ENCODE measurements at regions not wholly inside any gene's neighbourhood (a gene's known extent, or its start where the extent isn't known, plus 50 kb on each side); places are given as distances from the start of the nearest gene placed in this dataset.

DNA sequence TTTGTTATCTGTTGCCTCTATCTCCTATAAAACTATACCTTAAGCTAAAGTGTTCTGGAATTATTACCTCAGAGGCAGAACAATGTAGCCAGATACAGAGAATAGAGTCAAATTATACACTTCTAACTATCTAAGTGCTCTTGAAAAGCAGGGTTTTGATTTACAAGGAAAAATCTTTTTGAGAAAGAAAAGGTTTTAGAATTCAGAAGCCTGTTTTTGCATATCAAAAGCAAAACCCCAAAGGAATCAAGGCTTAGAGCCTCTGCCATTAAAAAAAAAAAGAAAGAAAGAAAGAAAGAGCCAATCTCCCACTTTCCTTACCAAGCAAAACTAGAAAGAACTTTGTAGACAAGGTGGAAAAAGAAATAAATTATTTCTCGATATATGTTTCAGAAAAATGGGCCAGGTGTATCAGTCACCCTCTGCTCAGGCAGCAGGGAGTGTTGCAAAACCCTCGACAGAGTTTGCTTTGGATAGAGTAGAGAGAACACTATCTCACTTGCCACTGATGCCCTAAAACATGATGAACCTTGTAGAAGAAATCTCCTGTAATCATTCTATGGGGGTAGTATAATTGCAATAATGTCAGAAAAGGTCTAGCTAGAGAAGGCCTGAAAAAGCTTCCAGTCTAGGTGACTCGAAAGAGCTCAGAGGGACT is 318.3 kb downstream of the PCDH10 start:
- no peak for DNase-seq (ENCODE audit: low spot score)

DNA sequence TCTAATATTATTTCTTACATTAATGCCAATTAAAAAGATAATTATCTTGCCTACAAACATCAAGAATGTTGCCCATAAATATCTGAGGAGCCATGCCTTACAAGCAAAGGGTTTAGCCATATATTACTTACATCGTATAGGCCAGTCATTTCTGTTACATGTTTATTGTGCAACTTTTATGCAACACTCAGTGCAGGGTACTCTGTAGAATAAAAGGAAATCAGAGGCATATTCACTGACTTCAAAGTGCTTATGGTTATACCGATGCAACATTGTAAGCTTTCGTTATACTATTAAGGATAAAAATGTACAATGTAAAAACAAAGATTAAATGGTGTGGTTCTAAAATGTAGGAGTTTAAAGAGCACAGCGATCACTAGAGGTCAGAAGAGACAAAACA is 315.9 kb downstream of the PCDH10 start:
- DNase-seq (ENCODE audit: low spot score), result no peak

DNA sequence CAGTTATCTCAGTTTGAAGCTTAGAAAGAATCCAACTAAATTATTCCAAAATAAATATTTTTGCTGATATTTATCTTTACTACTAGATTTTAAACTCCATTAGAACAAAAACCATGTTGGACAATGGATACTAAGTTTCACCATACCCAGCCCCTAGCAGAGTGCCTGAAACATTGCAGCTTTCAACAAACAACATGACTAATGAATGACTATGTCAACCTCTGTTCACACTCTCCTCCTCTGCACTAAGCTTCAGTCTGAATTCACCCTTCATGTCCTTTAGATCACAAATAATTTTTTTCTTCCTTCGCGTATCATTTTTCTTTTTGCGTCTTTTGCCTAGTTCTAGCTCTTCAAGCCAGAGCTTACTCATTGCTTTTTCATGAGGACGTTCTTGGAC is 315.2 kb downstream of the PCDH10 start:
- DNase-seq (ENCODE audit: low spot score), result no peak

DNA sequence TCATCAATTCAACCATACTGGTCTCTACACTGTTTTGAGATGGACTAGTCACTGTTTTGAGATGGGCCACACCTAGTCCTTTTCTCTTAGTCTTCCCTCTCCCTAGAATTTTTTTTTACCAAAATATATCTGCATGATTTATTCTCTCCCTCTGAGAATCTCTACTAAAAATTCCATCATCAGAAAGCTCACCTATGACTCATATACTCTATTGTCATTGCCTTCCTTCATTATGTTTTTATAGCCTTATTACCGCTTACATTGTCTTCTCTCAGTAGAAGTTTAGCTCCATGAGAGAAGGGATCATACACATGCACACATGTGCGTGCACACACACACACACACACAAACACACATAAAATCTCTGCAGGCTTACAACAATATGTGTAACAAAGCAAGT is 303.6 kb downstream of the PCDH10 start:
- DNase-seq (ENCODE audit: low spot score), result no peak

DNA sequence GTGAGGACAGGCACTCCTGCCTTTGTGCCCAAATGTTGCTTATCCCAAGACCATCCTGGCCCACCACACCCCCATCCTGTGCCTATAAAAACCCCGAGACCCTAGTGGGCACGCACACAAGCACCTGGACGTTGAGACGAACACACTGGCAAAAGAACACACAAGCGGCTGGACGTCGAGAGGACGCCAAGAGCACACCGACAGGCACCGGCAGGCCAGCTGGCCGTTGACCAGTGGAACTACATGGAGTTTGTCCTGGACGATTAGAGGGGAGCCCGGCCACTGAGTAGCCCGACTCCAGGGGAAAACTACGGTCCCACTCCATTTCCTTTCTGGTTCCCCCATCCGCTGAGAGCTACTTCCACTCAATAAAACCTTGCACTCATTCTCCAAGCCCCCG is 301.7 kb downstream of the PCDH10 start:
- no peak for DNase-seq (ENCODE audit: low spot score)

DNA sequence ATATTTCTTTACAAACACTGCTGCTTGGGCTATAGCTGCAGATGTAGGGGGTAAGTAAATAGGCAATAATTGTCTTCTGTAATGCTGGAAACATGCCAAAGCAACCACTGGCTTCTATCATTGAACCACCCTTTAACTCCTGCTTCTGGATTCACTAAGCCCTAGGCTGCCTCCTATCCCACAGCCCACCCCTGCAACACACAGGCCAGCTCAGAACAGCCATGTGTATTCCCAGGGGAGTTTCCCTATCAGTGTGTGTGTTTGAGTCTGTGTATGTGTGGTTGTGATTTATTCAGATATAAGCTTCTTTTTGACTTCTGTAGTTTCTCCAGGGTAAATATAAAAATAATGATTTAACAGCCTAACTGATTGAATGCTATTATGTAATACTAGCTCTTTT is 291.3 kb downstream of the PCDH10 start:
- no peak for DNase-seq (ENCODE audit: low spot score)

DNA sequence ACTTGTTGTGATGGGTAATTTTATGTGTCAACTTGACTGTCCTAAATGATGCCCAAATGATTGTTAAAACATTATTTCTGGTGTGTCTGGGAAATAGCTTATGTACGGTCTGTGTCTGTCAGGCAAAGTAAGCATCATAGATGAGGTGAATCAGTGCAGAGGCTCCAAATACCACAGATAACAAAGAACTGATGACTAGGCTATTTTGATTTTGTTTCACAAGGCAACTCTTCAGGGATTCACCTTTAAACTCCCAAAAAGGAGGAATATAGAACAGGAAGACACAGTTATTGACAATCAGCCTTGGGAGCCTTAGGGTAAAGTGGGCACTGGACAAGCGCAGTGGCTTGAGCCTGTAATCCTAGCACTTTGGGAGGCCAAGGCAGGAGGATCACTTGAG is 290.7 kb downstream of the PCDH10 start:
- no peak for DNase-seq (ENCODE audit: low spot score)

DNA sequence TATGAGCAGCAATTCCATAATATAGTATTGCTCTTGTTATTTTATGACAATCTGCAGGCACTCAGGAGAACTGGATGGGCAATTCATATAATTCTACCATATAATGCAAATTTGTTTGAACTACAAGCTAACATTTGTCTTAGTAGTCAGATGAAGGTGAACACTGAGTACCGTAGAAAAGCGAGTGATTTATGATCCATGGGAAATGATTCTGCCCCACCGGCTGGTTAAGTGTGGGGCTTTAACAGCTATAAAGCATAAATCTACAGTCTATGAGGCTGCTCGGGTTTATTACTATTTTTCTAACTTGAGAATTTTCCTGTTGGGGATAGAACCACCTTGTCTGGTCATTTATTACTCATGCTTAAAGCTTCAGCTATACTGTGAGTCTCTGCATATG is 275.5 kb downstream of the PCDH10 start:
- DNase-seq (ENCODE audit: low spot score), result no peak

DNA sequence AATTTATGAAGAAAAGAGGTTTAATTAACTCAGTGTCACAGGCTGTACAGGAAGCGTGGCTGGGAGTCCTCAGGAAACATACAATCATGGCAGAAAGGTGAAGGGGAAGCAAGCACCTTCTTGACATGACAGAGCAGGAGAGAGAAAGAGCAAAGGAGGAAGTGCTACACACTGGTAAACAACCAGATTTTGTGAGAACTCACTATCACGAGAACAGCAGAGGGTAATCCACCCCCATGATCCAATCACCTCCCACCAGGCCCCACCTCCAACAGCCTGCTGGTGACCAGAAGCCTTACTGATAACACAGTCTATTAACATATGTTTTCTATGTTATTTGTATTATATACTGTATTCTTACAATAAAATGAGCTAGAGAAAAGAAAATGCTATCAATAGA is 254.8 kb downstream of the PCDH10 start:
- no peak for DNase-seq (ENCODE audit: low spot score)

DNA sequence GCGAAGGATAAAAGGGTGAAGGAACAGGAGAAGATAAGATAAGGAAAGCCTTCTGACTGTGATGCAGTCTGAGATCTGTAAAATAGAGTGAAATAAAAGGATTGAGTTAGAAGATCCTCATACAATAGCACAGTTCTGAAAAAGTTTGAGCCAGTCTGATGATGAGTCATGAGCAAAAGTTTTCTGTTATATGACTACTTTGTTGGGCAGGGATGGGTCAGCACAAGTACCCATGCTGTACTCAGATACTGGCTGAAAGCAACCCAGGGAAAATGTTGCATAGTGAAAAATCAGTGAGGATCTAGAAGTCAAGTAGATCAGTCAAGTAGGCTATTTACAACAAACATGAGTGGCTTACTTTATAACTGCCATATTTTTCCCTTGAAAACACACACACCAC is 253.5 kb downstream of the PCDH10 start:
- DNase-seq (ENCODE audit: low spot score), result no peak

DNA sequence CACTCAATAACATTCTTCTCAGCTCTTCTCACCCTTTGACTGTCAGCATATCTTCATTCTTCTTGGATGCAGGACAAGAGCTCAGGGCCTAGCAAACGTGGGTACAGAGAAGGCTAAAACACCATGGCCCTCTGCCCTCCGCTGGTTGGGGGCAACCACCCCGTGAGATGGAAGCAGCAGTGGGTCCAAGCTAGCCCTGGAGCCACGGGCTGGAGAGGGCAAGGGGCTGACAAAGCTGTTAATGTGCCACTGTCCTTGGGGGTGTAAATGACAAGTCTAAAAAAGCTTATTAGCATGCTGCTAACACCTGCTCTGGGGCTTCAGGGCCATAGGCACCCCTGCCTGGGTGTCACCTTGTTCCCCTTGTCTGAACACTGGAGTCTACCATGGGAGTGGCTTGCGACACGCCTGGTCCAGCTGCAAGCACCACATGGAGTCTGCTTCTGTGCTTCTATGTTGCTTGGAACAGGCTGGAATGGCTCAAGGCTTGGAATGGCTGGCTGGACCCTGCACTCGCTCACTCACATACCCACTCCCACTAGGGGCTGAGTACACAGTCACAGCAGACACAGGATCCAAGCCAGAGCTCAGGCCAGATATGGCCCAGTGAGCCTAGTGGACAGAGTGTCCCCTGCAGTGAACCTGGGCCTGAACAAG is 246.0 kb downstream of the PCDH10 start:
- DNase-seq (ENCODE audit: low spot score), result no peak

DNA sequence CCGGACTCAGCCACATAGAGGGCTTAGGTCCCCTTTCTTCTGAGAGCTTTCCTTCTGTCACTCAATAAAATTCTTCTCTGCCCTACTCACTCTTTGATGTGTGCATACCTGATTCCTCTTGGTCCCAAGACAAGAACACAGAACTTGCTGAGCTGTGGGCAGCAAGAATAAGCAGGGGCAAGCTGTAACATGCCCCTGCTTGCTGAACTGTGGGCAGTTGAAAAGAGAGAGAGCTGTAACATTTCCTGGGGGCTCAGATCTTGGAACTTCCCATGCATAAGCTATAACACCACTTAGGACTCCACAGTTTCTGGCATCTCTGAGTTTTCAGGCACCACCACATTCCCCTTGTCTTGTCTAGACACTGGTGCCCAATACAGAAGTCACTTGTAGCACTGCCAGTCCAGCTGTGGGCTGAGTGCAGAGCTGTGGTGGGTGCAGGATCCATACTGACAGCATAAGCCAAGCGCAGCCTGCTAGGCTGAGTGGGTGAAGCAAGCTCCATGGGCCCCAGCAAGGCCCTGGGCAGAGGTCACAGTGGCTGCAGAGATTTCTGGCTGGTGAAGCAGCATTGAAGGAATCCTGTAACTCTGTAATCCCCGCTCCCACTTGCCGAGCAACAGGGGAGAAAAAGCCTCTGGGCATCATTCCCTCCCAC is 241.2 kb downstream of the PCDH10 start:
- no peak for DNase-seq (ENCODE audit: low spot score)

DNA sequence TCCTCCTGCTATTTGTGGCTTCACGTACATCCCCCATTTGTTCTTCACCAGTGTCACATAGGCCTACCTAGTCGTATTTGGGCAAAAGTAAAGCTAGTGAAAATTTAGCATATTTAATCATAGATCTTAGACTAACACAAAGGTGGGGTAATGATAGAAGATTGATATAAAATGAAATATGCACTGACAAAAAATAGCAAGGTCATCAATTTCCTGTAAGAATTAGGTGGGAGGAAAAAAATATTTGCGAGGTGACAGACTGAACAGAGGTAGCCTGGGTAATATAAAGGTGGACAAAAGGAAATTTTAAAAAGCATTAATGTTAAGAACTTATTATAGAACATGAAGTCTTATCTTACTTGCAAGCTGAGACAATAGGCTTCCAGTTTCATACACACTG is 239.9 kb downstream of the PCDH10 start:
- DNase-seq (ENCODE audit: low spot score), result no peak

DNA sequence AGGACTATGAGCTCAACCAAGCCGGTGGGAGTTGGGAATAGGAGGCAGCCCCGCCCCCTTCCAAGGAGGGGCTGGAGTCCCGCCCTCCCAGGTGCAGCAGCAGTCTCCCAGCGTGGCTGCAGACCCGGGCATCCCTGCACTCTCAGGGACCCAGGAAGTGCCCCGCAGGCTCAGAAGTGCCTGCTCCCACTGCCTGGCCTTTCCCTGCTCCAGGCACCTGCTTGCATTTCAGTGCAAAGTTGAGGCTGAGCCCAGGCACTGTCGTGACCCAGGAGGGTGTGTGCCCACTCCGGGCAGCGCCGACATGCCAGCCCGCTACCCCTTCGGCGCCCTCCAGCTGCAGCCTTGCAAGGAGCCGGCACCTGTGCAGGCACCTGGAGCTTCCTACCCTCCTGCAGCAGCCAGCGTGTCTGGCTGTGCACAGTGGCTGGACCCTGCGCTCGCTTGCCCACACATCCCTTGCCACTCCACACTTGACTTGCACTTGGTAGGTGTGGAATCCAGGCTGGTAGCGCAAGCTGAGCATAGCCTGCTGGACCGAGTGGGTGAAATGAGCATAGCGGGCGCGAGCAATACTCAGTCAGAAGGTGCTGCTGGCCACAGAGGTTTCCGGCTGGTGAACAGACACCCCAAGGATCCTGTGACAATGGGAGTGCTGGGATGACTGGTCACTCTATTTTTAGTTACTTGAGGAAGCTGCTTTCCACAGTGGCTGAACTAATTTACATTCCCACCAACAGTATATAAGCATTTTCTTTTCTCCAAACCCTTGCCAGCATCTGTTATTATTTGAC is 236.3 kb downstream of the PCDH10 start:
- no peak for DNase-seq (ENCODE audit: low spot score)

DNA sequence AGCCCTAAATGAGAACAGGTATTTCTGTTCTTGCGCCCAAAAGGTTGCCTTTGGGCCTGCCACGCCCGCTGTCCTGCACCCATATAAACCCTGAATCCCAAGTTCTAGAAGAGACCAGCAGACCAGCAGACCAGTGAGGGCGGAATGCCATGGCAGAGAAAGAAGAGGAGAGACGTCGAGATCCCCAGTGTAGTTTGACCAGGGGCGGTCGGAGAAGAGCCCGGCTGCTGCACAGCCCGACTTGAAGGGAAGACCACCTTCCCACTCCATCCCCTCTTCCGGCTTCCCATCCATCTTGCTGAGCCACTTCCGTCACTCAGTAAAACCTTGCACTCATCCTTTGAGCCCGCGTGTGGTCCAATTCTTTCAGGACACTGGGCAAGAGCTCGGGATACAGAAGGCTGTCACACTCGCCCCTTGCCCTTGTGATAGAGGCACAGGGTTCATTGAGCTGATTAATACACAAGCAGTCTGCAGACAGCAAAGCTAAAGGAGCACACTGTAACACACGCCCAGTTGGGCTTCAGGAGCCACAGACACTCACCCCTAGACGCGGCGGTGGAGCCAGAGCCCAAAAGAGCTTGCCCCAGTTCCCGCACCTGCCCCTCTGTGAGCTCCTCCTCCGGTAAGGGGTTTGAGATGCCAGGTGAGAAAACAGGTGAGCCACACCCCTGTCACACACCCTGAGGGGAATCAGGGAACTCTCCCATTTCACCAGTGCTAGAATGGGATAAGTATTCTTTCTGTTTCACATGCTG is 230.8 kb downstream of the PCDH10 start:
- no peak for DNase-seq (ENCODE audit: low spot score)

DNA sequence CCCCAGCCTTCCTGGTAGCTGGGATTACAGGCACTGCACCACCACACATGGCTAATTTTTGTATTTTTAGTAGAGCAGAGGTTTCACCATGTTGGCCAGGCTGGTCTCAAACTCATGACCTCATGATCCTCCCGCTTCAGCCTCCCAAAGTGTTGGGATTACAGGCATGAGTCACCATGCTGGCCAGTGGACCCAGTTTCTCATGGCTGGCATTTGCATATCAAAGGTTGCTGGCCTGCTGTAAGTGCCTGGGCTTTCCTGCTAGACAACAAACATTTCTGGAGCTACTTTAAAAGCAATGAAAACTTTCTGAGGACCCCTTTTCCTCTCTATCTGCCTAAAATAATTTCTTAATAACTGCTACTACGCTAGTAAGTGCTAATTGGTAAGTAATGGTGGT is 228.2 kb downstream of the PCDH10 start:
- DNase-seq (ENCODE audit: low spot score), result no peak

DNA sequence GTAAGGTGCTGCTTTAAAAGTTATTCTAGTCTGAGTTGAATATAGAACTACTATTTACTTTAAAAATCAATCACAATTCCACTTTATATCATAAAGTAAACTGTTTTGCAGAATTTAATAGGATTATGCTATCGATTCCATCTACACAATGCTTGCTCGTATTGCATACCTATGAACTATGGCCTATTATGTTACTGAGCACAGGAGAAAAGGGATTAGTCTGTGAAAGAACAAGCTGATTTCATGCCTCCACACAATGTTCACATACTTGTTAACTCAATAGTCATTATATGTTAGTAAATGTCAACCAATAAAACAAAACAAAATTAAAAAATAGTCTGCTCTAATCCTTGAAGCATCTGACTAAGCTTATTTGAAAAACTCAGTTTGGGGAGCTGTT is 223.6 kb downstream of the PCDH10 start:
- DNase-seq (ENCODE audit: low spot score), result no peak

DNA sequence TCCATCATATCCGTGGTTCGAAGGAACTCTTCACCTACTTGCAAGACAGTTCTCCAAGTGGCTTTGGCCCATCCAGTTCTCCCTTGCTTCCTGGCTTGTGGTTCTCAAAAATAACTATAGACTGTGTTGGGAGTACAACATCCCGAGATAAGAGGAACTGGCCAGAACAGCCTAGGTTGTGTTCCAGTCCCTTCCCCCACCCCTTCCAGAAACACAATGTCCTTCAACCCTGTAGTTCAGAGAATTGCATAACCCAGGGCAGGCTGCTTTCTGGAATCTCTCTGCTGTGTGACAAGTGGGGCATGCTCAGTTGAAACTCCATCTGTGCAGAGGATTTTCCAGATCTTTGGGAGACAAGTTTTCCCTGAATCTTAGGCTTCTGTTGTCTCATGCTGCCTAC is 206.5 kb downstream of the PCDH10 start:
- no peak for DNase-seq (ENCODE audit: low spot score)

DNA sequence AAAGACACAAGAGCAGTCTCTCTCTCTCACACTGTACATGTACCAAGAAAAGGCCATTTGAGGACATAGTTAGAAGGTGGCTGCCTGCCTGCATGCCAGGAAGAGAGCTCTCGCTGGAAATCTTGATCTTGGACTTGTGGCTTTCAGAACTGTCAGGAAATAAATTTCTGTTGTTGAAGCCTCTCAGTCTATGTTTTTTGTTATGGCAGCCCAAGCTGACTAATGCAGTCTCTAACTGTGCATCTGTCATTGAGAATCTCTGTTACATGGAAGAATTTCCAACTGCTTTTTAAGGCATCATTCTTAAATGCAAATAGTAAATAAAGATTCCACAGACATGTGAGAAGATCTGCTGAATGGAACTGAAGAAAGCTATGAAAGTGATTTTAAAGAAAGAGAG is 198.3 kb downstream of the PCDH10 start:
- no peak for DNase-seq (ENCODE audit: low spot score)

DNA sequence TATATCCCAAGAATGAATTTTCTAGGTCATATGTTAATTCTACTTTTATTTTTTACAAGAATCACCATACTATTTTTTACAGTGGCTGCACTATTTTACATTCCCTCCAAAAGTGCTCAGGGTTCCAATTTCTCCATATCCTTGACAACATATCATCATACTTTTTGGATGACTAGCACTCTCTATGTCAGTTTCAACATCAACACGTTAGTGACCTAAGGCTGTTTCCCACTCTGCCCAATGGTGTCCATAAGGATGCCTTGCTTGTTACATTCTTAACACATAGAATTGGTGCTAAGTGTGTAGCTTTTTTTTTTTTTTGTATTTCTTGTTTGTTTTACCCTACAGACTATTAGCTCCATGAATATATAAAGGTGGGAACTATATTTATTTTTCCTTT is 175.4 kb downstream of the PCDH10 start:
- DNase-seq (ENCODE audit: low spot score), result no peak

DNA sequence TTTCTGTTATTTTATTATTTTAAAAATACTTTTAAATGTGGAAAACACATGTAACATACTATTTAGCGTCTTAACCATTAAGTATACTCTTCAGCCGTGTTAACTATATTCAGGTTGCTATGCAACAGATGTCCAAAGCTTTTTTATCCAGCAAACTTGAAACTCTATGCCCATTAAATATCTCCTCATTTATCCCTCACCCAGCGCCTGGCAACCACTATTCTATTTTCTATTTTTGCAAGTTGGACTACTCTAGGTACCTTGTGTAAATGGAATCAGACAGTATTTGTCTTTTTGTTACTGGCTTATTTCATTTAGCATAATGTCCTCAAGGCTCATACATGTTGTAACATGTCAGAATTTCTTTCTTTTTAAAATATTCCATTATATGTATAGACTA is 174.6 kb downstream of the PCDH10 start:
- DNase-seq (ENCODE audit: low spot score), result no peak

DNA sequence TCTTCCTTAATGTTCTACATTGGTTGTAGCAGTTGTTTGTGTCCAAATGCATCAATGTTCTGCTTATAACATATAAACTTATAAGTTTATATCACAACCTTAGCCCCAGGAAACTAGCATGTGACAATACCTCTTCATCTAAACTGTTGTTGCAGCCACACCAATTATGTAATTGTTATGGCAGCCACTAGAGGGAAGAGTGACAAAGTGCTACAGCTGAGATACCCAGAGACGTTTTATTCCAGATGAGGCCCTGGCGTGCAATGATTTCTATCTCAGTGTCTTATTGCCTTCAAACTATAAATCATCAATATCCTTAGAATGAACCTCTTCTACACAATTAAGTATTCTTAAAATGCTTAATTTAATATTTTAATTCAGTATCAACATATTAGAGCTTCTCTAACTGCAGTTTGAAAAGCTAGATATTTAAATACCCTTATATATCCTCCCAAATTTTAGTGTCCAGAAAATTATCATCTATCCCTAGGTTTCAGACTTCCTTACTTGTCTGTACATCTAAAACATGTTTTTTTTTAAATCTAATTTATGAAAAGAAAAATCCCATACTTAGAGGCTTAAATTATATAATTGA is 171.6 kb downstream of the PCDH10 start:
- DNase-seq (ENCODE audit: low spot score), result peak; percentile 8
